ENCODE measurements at regions not wholly inside any gene's neighbourhood (a gene's known extent, or its start where the extent isn't known, plus 50 kb on each side); places are given as distances from the start of the nearest gene placed in this dataset.

DNA sequence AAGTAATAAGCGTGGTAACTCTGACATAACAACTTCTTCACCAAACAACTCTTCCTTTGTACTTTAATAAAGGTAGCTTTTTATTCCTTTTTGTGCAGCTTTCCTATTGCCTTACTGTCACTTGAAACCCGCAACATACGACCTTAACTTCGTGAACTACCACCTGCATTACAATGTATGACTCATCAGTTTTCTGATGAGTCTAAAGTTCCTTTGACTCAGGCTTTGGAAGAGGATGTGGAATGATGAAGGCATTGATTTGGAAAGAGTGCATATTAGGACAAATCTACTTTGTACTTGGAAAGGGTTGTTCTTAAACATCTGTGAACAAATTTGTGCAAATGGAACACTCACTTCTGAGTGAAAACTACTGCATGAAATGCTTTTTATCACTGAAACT, 1012.1 kb downstream of the TMEM182 start (continued):
- TF ChIP-seq, protein P1, sequence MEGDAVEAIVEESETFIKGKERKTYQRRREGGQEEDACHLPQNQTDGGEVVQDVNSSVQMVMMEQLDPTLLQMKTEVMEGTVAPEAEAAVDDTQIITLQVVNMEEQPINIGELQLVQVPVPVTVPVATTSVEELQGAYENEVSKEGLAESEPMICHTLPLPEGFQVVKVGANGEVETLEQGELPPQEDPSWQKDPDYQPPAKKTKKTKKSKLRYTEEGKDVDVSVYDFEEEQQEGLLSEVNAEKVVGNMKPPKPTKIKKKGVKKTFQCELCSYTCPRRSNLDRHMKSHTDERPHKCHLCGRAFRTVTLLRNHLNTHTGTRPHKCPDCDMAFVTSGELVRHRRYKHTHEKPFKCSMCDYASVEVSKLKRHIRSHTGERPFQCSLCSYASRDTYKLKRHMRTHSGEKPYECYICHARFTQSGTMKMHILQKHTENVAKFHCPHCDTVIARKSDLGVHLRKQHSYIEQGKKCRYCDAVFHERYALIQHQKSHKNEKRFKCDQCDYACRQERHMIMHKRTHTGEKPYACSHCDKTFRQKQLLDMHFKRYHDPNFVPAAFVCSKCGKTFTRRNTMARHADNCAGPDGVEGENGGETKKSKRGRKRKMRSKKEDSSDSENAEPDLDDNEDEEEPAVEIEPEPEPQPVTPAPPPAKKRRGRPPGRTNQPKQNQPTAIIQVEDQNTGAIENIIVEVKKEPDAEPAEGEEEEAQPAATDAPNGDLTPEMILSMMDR (conservative IDR thresholded peaks at IDR 0.05; ENCODE audit: low read depth in 2 of 2), result no peak

DNA sequence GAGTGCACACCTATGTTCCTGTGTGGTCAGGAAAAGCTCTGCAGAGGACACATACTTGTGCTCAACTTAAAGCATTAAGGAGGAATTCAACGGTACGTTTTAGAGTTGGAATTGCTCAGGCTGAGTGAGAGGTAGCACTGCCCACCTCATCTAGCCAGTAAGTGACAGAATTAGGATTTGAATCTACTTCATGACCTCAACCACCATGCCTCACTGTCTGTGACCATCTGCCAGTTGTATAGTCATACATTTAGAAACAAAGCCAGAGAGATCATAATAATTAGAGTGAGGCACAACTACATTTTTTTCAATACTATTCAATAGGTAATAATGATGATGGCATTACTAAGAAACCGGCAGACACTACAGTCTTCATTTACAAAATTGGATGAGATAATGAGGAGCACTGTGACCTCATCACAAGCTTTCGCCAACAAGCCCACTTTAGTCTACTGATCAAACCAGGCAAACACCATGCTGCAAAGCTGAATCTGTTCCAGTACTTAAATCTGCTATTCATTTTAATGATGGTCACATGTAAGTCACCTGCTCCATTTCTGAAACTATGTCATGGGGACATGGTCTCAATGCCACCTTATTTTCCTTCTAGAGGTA, 1018.4 kb downstream of the TMEM182 start:
- peaks cover 17% of the 10 kb centered on the region for H3K4me1 Mint-ChIP-seq
- Histone ChIP-seq H3K27ac (ENCODE audit: low read depth) (no peak overlapping the region), H4K20me1 (replicated peaks; ENCODE audit: insufficient read depth) (no peaks in the 10 kb centered on the region), H3K4me1 (ENCODE audit: insufficient read depth) (peaks cover 12% of the 10 kb centered on the region), H2AFZ (no peak overlapping the region), H3F3A (replicated peaks; ENCODE audit: low read depth) (no peaks in the 10 kb centered on the region), H3K27me3 (ENCODE audit: insufficient read depth) (no peaks in the 10 kb centered on the region), H3K36me3 (ENCODE audit: insufficient read depth) (no peaks in the 10 kb centered on the region), H3K9me2 (ENCODE audit: insufficient read depth) (no peaks in the 10 kb centered on the region), H3K79me2 (replicated peaks; ENCODE audit: insufficient read depth) (no peaks in the 10 kb centered on the region), H3K4me3 (no peak overlapping the region), H3K4me2 (no peak overlapping the region)
- no peak for DNase-seq (ENCODE audit: low spot score)
- H3K36me3 Mint-ChIP-seq (ENCODE audit: low read depth), result no peaks in the 10 kb centered on the region
- H3K27me3 Mint-ChIP-seq (ENCODE audit: insufficient read depth, low read depth, poor library complexity), result peaks cover 1% of the 10 kb centered on the region
- H3K9me3 Mint-ChIP-seq, result no peaks in the 10 kb centered on the region
- H3K27ac Mint-ChIP-seq, result no peak overlapping the region
- no peak overlapping the region for H3K4me3 Mint-ChIP-seq
- no peak for ATAC-seq
- no peak for TF ChIP-seq POLR2AphosphoS5 (IDR thresholded peaks at IDR 0.05; ENCODE audit: low read depth)
- TF ChIP-seq, protein P1 (conservative IDR thresholded peaks at IDR 0.05; ENCODE audit: low read depth in 2 of 2), result no peak
- TF ChIP-seq, protein P2, sequence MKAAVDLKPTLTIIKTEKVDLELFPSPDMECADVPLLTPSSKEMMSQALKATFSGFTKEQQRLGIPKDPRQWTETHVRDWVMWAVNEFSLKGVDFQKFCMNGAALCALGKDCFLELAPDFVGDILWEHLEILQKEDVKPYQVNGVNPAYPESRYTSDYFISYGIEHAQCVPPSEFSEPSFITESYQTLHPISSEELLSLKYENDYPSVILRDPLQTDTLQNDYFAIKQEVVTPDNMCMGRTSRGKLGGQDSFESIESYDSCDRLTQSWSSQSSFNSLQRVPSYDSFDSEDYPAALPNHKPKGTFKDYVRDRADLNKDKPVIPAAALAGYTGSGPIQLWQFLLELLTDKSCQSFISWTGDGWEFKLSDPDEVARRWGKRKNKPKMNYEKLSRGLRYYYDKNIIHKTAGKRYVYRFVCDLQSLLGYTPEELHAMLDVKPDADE (IDR thresholded peaks at IDR 0.05), result no peak
- TF ChIP-seq, protein P3, sequence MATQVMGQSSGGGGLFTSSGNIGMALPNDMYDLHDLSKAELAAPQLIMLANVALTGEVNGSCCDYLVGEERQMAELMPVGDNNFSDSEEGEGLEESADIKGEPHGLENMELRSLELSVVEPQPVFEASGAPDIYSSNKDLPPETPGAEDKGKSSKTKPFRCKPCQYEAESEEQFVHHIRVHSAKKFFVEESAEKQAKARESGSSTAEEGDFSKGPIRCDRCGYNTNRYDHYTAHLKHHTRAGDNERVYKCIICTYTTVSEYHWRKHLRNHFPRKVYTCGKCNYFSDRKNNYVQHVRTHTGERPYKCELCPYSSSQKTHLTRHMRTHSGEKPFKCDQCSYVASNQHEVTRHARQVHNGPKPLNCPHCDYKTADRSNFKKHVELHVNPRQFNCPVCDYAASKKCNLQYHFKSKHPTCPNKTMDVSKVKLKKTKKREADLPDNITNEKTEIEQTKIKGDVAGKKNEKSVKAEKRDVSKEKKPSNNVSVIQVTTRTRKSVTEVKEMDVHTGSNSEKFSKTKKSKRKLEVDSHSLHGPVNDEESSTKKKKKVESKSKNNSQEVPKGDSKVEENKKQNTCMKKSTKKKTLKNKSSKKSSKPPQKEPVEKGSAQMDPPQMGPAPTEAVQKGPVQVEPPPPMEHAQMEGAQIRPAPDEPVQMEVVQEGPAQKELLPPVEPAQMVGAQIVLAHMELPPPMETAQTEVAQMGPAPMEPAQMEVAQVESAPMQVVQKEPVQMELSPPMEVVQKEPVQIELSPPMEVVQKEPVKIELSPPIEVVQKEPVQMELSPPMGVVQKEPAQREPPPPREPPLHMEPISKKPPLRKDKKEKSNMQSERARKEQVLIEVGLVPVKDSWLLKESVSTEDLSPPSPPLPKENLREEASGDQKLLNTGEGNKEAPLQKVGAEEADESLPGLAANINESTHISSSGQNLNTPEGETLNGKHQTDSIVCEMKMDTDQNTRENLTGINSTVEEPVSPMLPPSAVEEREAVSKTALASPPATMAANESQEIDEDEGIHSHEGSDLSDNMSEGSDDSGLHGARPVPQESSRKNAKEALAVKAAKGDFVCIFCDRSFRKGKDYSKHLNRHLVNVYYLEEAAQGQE (IDR thresholded peaks at IDR 0.05; ENCODE audit: unreplicated experiment), result no peak
- no peak for TF ChIP-seq EZH2phosphoT487 (IDR thresholded peaks at IDR 0.05; ENCODE audit: unreplicated experiment)
- no peak for TF ChIP-seq JUNB (IDR thresholded peaks at IDR 0.05; ENCODE audit: unreplicated experiment)
- TF ChIP-seq, protein P4, sequence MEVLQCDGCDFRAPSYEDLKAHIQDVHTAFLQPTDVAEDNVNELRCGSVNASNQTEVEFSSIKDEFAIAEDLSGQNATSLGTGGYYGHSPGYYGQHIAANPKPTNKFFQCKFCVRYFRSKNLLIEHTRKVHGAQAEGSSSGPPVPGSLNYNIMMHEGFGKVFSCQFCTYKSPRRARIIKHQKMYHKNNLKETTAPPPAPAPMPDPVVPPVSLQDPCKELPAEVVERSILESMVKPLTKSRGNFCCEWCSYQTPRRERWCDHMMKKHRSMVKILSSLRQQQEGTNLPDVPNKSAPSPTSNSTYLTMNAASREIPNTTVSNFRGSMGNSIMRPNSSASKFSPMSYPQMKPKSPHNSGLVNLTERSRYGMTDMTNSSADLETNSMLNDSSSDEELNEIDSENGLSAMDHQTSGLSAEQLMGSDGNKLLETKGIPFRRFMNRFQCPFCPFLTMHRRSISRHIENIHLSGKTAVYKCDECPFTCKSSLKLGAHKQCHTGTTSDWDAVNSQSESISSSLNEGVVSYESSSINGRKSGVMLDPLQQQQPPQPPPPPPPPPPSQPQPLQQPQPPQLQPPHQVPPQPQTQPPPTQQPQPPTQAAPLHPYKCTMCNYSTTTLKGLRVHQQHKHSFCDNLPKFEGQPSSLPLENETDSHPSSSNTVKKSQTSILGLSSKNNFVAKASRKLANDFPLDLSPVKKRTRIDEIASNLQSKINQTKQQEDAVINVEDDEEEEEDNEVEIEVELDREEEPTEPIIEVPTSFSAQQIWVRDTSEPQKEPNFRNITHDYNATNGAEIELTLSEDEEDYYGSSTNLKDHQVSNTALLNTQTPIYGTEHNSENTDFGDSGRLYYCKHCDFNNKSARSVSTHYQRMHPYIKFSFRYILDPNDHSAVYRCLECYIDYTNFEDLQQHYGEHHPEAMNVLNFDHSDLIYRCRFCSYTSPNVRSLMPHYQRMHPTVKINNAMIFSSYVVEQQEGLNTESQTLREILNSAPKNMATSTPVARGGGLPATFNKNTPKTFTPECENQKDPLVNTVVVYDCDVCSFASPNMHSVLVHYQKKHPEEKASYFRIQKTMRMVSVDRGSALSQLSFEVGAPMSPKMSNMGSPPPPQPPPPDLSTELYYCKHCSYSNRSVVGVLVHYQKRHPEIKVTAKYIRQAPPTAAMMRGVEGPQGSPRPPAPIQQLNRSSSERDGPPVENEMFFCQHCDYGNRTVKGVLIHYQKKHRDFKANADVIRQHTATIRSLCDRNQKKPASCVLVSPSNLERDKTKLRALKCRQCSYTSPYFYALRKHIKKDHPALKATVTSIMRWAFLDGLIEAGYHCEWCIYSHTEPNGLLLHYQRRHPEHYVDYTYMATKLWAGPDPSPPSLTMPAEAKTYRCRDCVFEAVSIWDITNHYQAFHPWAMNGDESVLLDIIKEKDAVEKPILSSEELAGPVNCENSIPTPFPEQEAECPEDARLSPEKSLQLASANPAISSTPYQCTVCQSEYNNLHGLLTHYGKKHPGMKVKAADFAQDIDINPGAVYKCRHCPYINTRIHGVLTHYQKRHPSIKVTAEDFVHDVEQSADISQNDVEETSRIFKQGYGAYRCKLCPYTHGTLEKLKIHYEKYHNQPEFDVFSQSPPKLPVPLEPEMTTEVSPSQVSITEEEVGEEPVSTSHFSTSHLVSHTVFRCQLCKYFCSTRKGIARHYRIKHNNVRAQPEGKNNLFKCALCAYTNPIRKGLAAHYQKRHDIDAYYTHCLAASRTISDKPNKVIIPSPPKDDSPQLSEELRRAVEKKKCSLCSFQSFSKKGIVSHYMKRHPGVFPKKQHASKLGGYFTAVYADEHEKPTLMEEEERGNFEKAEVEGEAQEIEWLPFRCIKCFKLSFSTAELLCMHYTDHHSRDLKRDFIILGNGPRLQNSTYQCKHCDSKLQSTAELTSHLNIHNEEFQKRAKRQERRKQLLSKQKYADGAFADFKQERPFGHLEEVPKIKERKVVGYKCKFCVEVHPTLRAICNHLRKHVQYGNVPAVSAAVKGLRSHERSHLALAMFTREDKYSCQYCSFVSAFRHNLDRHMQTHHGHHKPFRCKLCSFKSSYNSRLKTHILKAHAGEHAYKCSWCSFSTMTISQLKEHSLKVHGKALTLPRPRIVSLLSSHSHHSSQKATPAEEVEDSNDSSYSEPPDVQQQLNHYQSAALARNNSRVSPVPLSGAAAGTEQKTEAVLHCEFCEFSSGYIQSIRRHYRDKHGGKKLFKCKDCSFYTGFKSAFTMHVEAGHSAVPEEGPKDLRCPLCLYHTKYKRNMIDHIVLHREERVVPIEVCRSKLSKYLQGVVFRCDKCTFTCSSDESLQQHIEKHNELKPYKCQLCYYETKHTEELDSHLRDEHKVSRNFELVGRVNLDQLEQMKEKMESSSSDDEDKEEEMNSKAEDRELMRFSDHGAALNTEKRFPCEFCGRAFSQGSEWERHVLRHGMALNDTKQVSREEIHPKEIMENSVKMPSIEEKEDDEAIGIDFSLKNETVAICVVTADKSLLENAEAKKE (CRISPR knock-in tag; IDR thresholded peaks at IDR 0.05), result no peak
- no peak for TF ChIP-seq CREB1 (CRISPR knock-in tag; IDR thresholded peaks at IDR 0.05; ENCODE audit: low read depth)
- TF ChIP-seq ZNF114 (CRISPR knock-in tag; IDR thresholded peaks at IDR 0.05), result no peak
- TF ChIP-seq STAT1 (IDR thresholded peaks at IDR 0.05; ENCODE audit: unreplicated experiment), result no peak
